ENCODE measurements at regions not wholly inside any gene's neighbourhood (a gene's known extent, or its start where the extent isn't known, plus 50 kb on each side); places are given as distances from the start of the nearest gene placed in this dataset.

DNA sequence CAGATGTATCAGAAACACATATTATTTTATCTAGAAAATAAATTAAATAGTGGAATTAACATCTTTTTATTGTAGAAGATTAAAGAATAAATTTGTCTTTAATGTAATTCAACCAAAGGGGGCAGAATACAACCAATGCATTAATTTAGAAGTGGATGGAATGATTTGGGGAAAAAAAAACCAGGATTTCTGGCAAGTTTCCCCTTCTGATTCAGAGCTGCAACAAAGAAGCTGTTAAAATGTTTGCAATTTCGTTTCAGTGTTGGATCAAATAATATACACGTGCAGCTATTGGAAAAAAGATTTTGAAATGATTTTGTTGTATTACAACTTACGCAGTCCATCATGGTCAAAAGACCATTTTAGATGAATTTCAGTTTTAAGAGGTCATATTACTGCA lies 71.6 kb upstream of the ZNF280D start:
- DNase-seq (ENCODE audit: low read depth), result no peak
- TF ChIP-seq, protein P1, sequence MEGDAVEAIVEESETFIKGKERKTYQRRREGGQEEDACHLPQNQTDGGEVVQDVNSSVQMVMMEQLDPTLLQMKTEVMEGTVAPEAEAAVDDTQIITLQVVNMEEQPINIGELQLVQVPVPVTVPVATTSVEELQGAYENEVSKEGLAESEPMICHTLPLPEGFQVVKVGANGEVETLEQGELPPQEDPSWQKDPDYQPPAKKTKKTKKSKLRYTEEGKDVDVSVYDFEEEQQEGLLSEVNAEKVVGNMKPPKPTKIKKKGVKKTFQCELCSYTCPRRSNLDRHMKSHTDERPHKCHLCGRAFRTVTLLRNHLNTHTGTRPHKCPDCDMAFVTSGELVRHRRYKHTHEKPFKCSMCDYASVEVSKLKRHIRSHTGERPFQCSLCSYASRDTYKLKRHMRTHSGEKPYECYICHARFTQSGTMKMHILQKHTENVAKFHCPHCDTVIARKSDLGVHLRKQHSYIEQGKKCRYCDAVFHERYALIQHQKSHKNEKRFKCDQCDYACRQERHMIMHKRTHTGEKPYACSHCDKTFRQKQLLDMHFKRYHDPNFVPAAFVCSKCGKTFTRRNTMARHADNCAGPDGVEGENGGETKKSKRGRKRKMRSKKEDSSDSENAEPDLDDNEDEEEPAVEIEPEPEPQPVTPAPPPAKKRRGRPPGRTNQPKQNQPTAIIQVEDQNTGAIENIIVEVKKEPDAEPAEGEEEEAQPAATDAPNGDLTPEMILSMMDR (IDR thresholded peaks at IDR 0.05; ENCODE audit: insufficient read depth, low read depth, low read length), result no peak
- H3K4me3 ChIP-seq (ENCODE audit: low read depth, low read length), result no peak overlapping the region

DNA sequence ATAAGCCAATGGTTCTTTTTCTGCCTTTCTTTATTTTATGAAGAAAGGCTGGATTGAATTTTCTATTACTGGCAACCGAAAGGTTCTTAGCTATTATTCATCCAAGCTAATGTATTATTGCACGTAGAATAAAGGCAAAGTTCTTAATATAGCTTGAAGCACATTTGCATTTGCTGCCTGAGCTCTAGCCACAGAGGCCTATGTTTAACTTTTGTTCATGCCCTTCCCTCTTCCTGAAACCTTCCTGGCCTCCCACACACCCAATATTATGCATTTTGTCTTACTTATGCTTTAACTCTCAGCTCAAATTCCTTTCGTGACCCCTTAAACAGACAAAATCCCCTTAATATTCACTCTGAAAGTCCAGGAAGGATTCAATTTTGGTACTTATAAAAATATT lies 71.0 kb upstream of the ZNF280D start:
- TF ChIP-seq, protein P1 (IDR thresholded peaks at IDR 0.05; ENCODE audit: insufficient read depth, low read depth, low read length), result no peak
- no peak for DNase-seq (ENCODE audit: low read depth)
- H3K4me3 ChIP-seq (ENCODE audit: low read depth, low read length), result no peak overlapping the region

DNA sequence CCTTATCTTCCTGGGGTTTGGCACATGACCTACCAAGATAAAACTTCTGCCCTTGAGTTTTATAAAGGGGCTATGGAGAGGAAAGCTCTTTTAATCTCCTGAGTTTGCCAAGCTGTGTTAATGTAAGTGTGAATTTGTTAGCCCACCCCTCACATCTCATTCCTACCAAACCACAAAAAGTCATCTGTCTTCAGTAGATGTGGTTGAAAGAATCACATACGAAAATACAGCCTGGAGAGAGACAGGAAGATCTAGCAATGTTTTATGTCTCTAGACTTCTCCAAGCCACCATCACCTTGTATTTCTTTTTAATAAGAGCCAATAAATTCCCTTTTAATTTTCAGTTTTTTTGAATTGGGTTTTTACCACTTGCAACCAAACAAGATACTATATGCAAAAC lies 68.9 kb upstream of the ZNF280D start:
- H3K4me3 ChIP-seq (ENCODE audit: low read depth, low read length), result no peak overlapping the region
- no peak for DNase-seq (ENCODE audit: low read depth)
- TF ChIP-seq, protein P1 (IDR thresholded peaks at IDR 0.05; ENCODE audit: insufficient read depth, low read depth, low read length), result no peak

DNA sequence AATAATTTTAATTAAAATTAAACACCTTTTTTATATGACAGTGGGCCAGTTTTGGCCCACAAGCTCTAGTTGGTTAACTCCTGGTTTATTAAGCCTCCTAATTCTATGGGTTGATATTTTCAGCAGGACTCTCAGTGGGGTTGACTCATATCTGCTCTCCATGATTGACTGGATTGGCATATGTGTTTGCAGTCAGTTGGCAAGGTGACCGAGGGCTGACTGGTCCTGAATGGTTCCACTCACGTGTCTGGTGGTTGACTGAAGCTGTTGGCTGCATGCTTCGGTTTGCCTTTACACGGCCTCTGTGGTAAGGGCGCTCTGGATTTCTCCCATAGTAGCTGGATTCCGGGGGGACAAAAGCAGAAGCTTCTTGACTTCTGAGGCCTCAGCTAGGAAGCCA lies 65.3 kb upstream of the ZNF280D start:
- H3K4me3 ChIP-seq (ENCODE audit: low read depth, low read length), result no peak overlapping the region
- TF ChIP-seq, protein P1 (IDR thresholded peaks at IDR 0.05; ENCODE audit: insufficient read depth, low read depth, low read length), result no peak
- no peak for DNase-seq (ENCODE audit: low read depth)

DNA sequence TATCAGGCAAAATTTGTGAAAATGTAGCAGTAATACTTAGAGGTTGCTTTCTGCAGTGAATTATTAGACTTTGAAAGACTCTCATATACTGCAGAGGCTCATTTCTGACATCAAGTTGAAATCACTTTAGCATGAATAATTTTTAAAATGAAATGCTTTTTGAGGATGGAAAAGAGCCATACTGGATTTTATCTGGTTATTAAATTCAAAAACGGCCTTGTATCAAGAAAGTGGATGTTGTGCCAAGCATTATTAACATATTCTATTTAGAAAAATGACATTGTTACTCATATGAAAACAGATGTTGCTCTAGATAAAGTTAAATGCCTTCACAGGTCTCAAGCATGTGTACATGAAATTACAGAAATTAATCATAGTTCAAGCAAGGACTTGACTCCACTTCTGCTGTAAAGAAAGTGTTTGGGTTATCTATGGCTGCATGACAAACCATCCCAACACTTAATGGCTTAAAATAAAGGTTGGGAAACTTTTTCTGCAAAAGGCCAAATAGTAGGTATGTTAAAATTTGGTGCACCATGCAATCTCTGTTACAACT lies 64.5 kb upstream of the ZNF280D start:
- TF ChIP-seq, protein P1 (IDR thresholded peaks at IDR 0.05; ENCODE audit: insufficient read depth, low read depth, low read length), result no peak
- no peak for DNase-seq (ENCODE audit: low read depth)
- H3K4me3 ChIP-seq (ENCODE audit: low read depth, low read length), result no peak overlapping the region

DNA sequence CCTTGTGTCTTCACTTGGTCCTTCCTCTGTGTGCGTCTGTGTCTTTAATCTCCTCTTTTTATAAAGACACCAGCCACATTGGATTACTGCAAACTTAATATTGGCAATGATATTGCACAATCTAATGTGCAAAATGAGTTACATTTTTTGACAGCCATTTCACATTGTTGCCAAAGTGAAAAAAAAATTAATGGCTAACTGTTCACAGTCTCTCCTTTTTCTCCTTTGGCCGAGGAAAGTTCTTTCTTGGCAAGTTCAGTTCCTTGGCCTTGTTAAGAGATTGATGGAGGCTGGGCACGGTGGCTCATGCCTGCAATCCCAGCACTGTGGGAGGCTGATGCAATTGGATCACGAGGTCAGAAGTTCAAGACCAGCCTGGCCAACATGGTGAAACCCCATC lies 62.2 kb upstream of the ZNF280D start:
- TF ChIP-seq, protein P1 (IDR thresholded peaks at IDR 0.05; ENCODE audit: insufficient read depth, low read depth, low read length), result no peak
- no peak overlapping the region for H3K4me3 ChIP-seq (ENCODE audit: low read depth, low read length)
- DNase-seq (ENCODE audit: low read depth), result no peak

All from fibroblast of villous mesenchyme (primary cell).